Upper lobe of left lung (tissue), 6 donors: ENCODE measurements at regions not wholly inside any gene's neighbourhood (a gene's known extent, or its start where the extent isn't known, plus 50 kb on each side); places are given as distances from the start of the nearest gene placed in this dataset.

Source experiments
- ATAC-seq, 2 donors: fragments of 200-7000 bp; cut with Tn5 transposase; one replicate each; pipeline ENCODE4 v1.9.1; 2022; ENCODE audit warnings: mild to moderate bottlenecking in 2 of 2, moderate library complexity in 2 of 2; ENCODE audit not compliant: low FRiP score in 2 of 2
- DNase-seq, 2 donors: peaks; one replicate each; pipeline ENCODE4 v3.0.0-alpha.2; 2019 to 2020
- H3K27ac ChIP-seq, 4 donors: fragments of 200-600 bp; sonication (generic); one replicate each; pipeline ENCODE4 v1.5.1; 2016 to 2019
- H3K27me3 ChIP-seq, 4 donors: fragments of 200-600 bp; sonication (generic); one replicate each; pipeline ENCODE4 v1.5.1; 2017 to 2019
- H3K36me3 ChIP-seq, 4 donors: fragments of 200-600 bp; sonication (generic); one replicate each; pipeline ENCODE4 v1.5.1; 2016 to 2019
- H3K4me1 ChIP-seq, 4 donors: fragments of 200-600 bp; sonication (generic); one replicate each; pipeline ENCODE4 v1.5.1; 2018 to 2019
- H3K4me3 ChIP-seq, 4 donors: fragments of 200-600 bp; sonication (generic); one replicate each; pipeline ENCODE4 v1.5.1; 2017 to 2019; ENCODE audit warnings: mild to moderate bottlenecking in 2 of 4, moderate library complexity in 1 of 4
- H3K9me3 ChIP-seq, 4 donors: fragments of 200-600 bp; sonication (generic); one replicate each; pipeline ENCODE4 v1.5.1; 2018 to 2019
- EP300 ChIP-seq, 4 donors: sonication (generic); formaldehyde crosslinking; IDR thresholded peaks; one replicate each; pipeline ENCODE4 v1.5.1; 2017; ENCODE audit warnings: antibody characterized with exemption in 4 of 4, control low read depth in 2 of 4
- POLR2A ChIP-seq, 4 donors: fragments of 450-650 bp; IDR thresholded peaks; one replicate each; pipeline ENCODE4 v1.5.1; 2016 to 2017; ENCODE audit warnings: antibody characterized with exemption in 4 of 4, mild to moderate bottlenecking in 2 of 4
- POLR2AphosphoS5 ChIP-seq, 2 donors: sonication (generic); formaldehyde crosslinking; IDR thresholded peaks; one replicate each; pipeline ENCODE4 v1.5.1; 2017; ENCODE audit warnings: antibody characterized with exemption in 2 of 2
- WGBS, 2 donors: methylation state at CpG; one replicate each; pipeline ENCODE4 v1.1.5; 2017 to 2018; 5-methylcytosine and 5-hydroxymethylcytosine counted together
- TF ChIP-seq, protein P1 (sequence below), 6 experiments: fragments of 450-650 bp in 4 of 6; fragments of 200-600 bp in 2 of 6; sonication (generic) in 2 of 6; IDR thresholded peaks; one replicate each; pipeline ENCODE4 v1.5.1; 2016 to 2019; ENCODE audit warnings: antibody characterized with exemption in 6 of 6
- donor health status: DM: no; HTN: no; CAD: no; lungs with moderate emphysema.
- donor health status: DM: no; HTN: yes; CAD: no; lungs with severe emphysema.

GRCh38 chr18:46411191-46411828 is 245.7 kb downstream of the LOXHD1 start:
- H3K4me3 ChIP-seq = no peak overlapping the region
- H3K9me3 ChIP-seq = no peaks in the 10 kb centered on the region
- ATAC-seq (no peak), DNase-seq (no peak)
- 84 to 96% methylated on average over 4 of the region's 4 CpGs for WGBS, 2 donors
- H3K27me3 ChIP-seq = no peaks in the 10 kb centered on the region
- H3K36me3 ChIP-seq = no peaks in the 10 kb centered on the region
- peaks cover 11 to 37% (median 18%) of the 10 kb centered on the region in 4 donors for H3K4me1 ChIP-seq
- H3K27ac ChIP-seq = no peak overlapping the region
- TF ChIP-seq POLR2AphosphoS5 (IDR thresholded peaks at IDR 0.05) (no peak), POLR2A (IDR thresholded peaks at IDR 0.05) (no peak), EP300 (IDR thresholded peaks at IDR 0.05) (no peak)
- TF ChIP-seq, protein P1, sequence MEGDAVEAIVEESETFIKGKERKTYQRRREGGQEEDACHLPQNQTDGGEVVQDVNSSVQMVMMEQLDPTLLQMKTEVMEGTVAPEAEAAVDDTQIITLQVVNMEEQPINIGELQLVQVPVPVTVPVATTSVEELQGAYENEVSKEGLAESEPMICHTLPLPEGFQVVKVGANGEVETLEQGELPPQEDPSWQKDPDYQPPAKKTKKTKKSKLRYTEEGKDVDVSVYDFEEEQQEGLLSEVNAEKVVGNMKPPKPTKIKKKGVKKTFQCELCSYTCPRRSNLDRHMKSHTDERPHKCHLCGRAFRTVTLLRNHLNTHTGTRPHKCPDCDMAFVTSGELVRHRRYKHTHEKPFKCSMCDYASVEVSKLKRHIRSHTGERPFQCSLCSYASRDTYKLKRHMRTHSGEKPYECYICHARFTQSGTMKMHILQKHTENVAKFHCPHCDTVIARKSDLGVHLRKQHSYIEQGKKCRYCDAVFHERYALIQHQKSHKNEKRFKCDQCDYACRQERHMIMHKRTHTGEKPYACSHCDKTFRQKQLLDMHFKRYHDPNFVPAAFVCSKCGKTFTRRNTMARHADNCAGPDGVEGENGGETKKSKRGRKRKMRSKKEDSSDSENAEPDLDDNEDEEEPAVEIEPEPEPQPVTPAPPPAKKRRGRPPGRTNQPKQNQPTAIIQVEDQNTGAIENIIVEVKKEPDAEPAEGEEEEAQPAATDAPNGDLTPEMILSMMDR (IDR thresholded peaks at IDR 0.05) = no peak

DNA sequence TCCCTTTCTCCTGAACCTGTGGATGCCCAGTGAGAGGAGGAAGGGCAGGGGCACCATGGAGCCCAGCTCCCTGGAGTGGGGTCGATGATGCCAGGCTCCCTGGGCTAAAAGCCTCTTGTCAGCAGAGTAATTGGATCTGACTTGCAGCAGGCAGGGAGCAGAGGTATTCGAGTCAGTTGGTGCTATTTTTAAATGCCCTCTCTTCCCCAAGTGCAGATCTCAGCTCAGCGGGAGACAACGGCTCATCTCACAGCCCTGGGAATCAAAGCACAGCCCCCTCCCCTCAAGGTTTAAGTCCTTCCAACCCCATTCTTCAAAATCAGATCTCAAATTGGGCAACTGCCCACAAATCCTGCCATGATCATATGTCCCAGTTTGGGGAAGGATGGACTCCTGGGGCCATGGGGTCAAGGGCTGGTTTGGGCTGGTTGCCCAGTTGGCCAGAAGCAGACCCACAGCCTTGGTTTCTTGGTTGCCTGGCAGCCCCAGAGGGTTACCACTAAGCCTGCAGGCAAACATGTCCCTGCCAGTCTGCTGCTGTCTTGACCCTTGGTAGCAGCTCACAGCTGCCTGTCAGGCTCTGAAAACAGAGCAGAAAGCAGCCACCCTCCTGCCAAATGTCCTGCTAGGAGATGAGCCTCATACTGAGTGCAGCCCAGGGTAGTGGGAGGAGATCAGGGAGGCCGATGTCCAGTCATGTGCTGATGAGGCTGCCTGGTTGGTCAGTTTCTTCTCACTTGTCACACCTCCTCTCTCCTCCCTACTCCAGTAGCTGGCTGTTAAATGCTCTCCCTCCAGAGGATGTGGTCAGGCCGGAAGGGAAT is 244.9 kb downstream of the LOXHD1 start:
- Histone ChIP-seq H3K27me3 (no peaks in the 10 kb centered on the region), H3K4me1 (peaks cover 11 to 37% (median 18%) of the 10 kb centered on the region in 4 donors), H3K36me3 (no peaks in the 10 kb centered on the region), H3K27ac (no peak overlapping the region), H3K4me3 (no peak overlapping the region), H3K9me3 (no peaks in the 10 kb centered on the region)
- peak; percentile 8 to 23 for ATAC-seq
- 54 to 60% methylated on average over 4 to 6 of the region's 6 CpGs for WGBS, 2 donors
- no peak for DNase-seq
- no peak for TF ChIP-seq POLR2A (IDR thresholded peaks at IDR 0.05)
- no peak for TF ChIP-seq POLR2AphosphoS5 (IDR thresholded peaks at IDR 0.05)

- Histone ChIP-seq H3K4me1 (peaks cover 11 to 37% (median 18%) of the 10 kb centered on the region in 4 donors), H3K27me3 (no peaks in the 10 kb centered on the region), H3K4me3 (no peak overlapping the region), H3K36me3 (no peaks in the 10 kb centered on the region), H3K9me3 (no peaks in the 10 kb centered on the region), H3K27ac (no peak overlapping the region)
- no peak for TF ChIP-seq POLR2AphosphoS5 (IDR thresholded peaks at IDR 0.05)
- TF ChIP-seq, protein P1 (IDR thresholded peaks at IDR 0.05) = no peak
- TF ChIP-seq POLR2A (IDR thresholded peaks at IDR 0.05) = no peak
- TF ChIP-seq EP300 (IDR thresholded peaks at IDR 0.05) = no peak
- peak in 1 of 2 donors; percentile 61 for DNase-seq
- peak in 1 of 2 donors; percentile 8 for ATAC-seq
- 29 to 58% methylated on average over 8 to 11 of the region's 11 CpGs for WGBS, 2 donors
These were observed 244.1 kb downstream of the LOXHD1 start for GRCh38 chr18:46412916-46413315.

GRCh38 chr18:46413684-46414083 is 243.3 kb downstream of the LOXHD1 start:
- no peaks in the 10 kb centered on the region for H3K36me3 ChIP-seq
- no peak for ATAC-seq
- peaks cover 11 to 37% (median 18%) of the 10 kb centered on the region in 4 donors for H3K4me1 ChIP-seq
- no peaks in the 10 kb centered on the region for H3K27me3 ChIP-seq
- H3K27ac ChIP-seq = no peak overlapping the region
- DNase-seq = no peak
- 73 to 80% methylated on average over 3 of the region's 3 CpGs for WGBS, 2 donors
- H3K9me3 ChIP-seq = no peaks in the 10 kb centered on the region
- H3K4me3 ChIP-seq = no peak overlapping the region
- TF ChIP-seq EP300 (IDR thresholded peaks at IDR 0.05) = no peak
- no peak for TF ChIP-seq POLR2AphosphoS5 (IDR thresholded peaks at IDR 0.05)
- no peak for TF ChIP-seq POLR2A (IDR thresholded peaks at IDR 0.05)
- TF ChIP-seq, protein P1 (IDR thresholded peaks at IDR 0.05) = no peak

DNA sequence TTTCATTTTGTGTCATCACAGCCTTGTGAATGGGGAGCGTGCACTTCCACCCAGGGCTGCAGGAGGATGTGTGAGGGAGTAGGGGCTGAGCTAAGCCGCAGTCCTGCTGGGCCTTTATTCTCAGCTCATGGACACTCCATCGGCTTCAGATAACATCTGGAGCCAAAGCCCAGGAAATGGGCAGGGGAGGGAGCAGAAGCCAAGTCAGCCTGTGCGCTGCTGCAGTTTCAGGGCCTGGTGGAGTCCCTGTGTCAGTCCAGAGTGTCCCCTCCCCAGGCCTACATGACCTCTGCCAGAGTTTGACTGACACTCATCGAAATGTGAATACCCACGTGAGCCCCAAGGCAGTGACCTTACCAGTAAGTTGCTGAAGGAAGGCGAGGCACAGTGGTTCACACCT is 242.2 kb downstream of the LOXHD1 start:
- no peak for ATAC-seq
- H3K4me3 ChIP-seq = no peak overlapping the region
- H3K27ac ChIP-seq = no peak overlapping the region
- no peaks in the 10 kb centered on the region for H3K36me3 ChIP-seq
- H3K27me3 ChIP-seq = no peaks in the 10 kb centered on the region
- no peaks in the 10 kb centered on the region for H3K9me3 ChIP-seq
- 76 to 81% methylated on average over 3 to 7 of the region's 7 CpGs for WGBS, 2 donors
- peaks cover 11 to 37% (median 18%) of the 10 kb centered on the region in 4 donors for H3K4me1 ChIP-seq
- TF ChIP-seq EP300 (IDR thresholded peaks at IDR 0.05) (no peak), POLR2AphosphoS5 (IDR thresholded peaks at IDR 0.05) (no peak), POLR2A (IDR thresholded peaks at IDR 0.05) (no peak)
- TF ChIP-seq, protein P1 (IDR thresholded peaks at IDR 0.05) = no peak
- DNase-seq = no peak
